Vagina (tissue), 2 donors: ENCODE measurements at regions not wholly inside any gene's neighbourhood (a gene's known extent, or its start where the extent isn't known, plus 50 kb on each side); places are given as distances from the start of the nearest gene placed in this dataset.

ENCODE experiments used
- POLR2A ChIP-seq, 2 donors: fragments of 450-650 bp; IDR thresholded peaks; one replicate each; pipeline ENCODE4 v1.6.1; 2017; ENCODE audit warnings: antibody characterized with exemption in 2 of 2, mild to moderate bottlenecking in 2 of 2, moderate library complexity in 2 of 2
- TF ChIP-seq, protein P1 (sequence below), 3 experiments: fragments of 450-650 bp in 2 of 3; fragments of 200-600 bp in 1 of 3; sonication (generic) in 1 of 3; IDR thresholded peaks; one replicate each; pipeline ENCODE4 v1.5.1; 2017 to 2019; ENCODE audit warnings: antibody characterized with exemption in 3 of 3, mild to moderate bottlenecking in 2 of 3, moderate library complexity in 2 of 3

DNA sequence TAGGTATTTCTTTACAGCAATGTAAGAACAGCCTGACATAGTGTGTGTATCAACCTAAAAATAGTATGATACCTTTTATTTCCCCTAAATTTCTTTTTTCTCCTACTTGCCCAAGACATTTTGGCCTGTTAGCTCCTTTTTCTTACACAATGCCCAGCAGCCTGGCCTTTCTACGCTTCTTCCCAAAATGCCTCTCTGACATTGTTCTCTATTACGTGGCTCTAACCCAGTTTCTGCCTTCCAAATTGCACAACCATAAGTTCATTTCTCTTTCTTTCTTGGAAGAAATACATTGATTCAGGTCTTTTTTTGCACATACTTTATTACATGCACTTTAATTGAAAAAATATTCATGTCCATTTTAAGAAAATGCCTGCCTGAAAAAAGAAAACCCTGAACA, 408.2 kb downstream of the PRR16 start:
- no peak for TF ChIP-seq POLR2A (IDR thresholded peaks at IDR 0.05)
- TF ChIP-seq, protein P1, sequence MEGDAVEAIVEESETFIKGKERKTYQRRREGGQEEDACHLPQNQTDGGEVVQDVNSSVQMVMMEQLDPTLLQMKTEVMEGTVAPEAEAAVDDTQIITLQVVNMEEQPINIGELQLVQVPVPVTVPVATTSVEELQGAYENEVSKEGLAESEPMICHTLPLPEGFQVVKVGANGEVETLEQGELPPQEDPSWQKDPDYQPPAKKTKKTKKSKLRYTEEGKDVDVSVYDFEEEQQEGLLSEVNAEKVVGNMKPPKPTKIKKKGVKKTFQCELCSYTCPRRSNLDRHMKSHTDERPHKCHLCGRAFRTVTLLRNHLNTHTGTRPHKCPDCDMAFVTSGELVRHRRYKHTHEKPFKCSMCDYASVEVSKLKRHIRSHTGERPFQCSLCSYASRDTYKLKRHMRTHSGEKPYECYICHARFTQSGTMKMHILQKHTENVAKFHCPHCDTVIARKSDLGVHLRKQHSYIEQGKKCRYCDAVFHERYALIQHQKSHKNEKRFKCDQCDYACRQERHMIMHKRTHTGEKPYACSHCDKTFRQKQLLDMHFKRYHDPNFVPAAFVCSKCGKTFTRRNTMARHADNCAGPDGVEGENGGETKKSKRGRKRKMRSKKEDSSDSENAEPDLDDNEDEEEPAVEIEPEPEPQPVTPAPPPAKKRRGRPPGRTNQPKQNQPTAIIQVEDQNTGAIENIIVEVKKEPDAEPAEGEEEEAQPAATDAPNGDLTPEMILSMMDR (IDR thresholded peaks at IDR 0.05), result no peak
